Panc1 (cell line): ENCODE measurements at regions not wholly inside any gene's neighbourhood (a gene's known extent, or its start where the extent isn't known, plus 50 kb on each side); places are given as distances from the start of the nearest gene placed in this dataset.

Source experiments
- CTCF ChIP-seq: fragments of 450-650 bp; IDR thresholded peaks from 2 replicates; pipeline ENCODE4 v1.5.1; 2017; ENCODE audit warnings: mild to moderate bottlenecking
- SIN3A ChIP-seq: IDR thresholded peaks from 2 replicates; pipeline ENCODE4 v1.6.1; 2012; ENCODE audit warnings: low read depth, mild to moderate bottlenecking, low read length, moderate library complexity, borderline replicate concordance; ENCODE audit not compliant: insufficient read depth

GRCh38 chr2:106011380-106011779 is 182.7 kb downstream of the UXS1 start:
- TF ChIP-seq CTCF (no peak), SIN3A (no peak)
